NOMO-1 treated with DMSO at 0.1 percent for 48 hours (cell line): ENCODE measurements at regions not wholly inside any gene's neighbourhood (a gene's known extent, or its start where the extent isn't known, plus 50 kb on each side); places are given as distances from the start of the nearest gene placed in this dataset.

Source experiments
- DNase-seq: peaks from one replicate; lab custom pipeline; 2025; ENCODE audit not compliant: unreplicated experiment; lab: John Stamatoyannopoulos, UW

DNA sequence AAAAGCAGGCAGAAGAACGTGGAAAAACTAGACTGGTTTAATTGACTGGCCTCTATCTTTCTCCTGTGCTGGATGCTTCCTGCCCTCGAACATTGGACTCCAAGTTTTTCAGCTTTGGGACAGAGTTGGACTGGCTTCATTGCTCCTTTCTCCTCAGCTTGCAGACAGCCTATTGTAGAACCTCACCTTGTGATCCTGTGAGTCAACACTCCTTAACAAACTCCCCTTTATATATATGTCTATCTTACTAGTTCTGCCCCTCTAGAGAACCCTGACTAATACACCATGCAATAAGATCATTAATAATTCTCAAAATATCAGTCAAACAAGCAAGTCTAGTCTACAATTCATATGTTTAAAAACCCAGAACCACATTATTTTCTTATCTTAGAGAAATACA lies 662.4 kb downstream of the TBC1D4 start:
- DNase-seq = no peak

DNA sequence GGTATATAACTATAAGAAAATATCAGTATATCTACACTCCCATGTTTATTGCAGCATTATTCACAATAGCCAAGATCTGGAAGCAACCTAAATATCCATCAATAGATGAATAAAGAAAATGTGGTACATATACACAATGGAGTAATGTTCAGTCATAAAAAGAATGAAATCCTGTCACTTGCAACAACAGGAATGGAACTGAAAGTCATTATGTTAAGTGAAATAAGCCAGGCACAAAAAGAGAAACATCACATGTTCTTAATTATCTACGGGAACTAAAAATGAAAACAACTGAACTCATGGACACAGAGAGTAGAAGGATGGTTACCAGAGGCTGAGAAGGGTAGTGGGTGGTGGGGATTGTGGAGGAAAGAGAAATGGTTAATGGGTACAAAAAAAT lies 665.2 kb downstream of the TBC1D4 start:
- no peak for DNase-seq

DNA sequence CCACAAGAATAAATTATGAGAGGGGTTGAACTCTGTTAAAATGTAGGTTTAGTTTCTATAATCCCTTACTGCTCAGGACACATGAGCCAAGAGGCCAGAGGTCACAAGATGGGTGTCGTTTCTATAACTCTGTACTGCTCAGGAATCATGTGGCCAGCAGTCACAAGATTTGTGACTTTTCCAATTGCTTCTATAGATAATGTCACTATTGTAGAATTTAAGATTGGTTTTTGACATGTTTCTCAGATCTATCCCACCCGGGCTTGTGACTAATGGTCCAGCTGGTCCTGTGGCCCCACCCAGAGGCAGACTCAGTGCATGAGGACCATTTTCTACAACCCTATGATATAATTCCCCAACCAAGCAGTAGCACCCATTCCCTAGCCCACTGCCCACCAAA lies 662.0 kb upstream of the KLF12 start:
- no peak for DNase-seq

DNA sequence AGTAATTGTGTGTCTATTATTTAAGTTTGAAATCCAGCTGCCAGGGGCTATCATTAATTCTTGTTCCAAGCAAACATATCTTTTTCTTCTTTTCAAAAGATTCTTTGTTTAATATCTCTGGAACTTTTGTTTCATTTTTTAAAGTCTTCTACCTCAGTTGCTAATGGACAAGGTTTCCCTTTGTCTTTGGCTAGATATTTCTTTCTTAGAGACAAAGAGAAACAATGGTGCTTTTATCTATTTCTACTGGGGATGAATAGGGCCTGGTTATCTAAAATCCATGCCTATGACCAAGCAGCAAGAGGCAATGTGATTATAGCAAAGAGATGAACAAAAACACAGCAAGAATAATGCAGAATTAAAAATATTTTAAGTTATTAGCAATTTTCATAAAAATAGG lies 661.3 kb upstream of the KLF12 start:
- no peak for DNase-seq

DNA sequence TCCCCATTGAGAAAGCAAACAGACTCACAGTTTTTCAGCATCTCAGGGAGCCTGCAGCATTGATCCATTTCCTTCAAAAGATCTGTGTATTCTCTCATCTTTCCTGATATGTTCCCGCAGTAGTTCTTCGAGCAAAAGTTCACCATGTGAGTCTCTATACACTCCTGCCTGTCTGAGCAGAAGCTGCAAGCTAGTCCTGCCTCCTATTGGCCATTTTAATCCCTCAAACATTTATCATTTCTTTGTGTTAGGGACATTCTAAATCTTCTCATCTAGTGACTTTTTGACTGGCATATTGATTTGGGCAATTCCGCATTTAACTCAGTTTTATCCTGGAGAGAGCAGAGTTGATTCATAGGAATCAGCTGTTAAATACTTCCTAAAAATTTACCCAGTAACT lies 660.4 kb upstream of the KLF12 start:
- no peak for DNase-seq

DNA sequence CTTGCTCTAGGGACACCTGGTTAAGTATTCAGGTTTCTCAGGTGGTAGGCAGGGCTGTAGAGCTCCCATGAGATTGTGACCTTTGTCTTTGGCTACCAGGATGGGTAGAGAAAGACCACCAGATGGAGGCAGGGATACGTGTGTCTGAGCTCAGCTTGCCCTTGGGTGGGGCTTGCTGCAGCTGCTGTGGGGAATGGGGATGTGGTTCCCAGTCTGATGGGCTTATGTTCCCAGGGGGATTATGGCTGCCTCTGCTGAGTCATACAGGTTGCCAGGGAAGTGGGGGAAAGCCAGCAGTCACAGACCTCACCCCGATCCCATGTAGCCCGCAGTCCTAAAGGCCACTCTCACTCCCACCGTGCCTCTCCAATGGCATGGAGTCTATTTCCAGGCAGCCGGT lies 659.9 kb upstream of the KLF12 start:
- DNase-seq = no peak

DNA sequence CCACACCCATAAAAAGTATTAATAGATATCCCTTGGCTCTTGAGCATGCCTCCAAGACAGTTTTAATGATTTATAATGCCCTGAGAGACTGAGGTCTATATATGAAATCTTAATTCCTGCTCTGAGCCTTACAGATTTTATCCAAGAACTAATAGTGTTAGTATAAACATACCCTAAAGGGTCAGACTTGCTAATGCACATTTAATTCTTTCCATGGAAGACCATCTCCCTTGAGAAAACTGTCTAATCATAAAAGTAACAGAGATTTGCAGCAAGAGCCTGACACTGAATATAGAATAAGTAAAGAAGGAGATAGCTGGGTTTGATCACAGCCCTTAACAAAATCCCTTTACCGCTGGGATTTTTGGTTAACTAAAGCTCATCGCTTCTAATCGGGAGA lies 650.8 kb upstream of the KLF12 start:
- DNase-seq = no peak

DNA sequence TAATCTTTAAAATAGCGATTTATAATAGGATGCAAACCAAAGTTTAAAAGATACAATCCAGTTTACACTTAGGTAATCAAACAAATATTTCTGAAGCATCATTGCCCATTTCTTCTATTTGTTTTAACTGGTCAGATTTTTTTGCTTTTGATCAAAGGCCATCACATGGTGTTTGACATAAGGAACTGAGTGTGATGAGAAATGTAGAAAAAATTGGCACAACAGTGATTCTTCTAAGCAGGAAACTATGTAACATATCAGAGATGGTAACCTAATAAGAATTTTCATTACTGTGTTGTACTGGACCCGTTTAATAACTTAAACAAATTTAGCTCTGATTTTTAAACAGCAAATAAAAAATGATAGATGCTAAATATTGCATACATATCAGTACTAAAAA lies 644.7 kb upstream of the KLF12 start:
- no peak for DNase-seq

DNA sequence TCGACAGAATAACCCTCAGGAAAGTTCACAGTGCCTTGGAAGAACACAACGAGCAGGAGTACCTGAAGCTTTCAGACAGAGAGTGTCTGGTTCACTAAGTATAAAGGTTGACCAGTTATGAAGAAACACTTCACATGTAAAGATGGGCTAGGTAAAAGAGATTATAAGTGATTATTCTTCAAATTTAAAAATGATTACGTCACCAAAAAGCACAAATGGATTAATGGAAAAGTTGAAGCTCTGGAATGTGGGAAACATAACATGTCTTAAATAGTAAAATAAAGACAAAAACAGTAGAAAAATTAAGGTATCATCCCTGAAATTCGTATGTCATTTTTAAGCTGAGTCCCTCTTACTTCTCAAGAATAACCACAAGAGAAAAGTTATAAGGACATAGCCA lies 643.9 kb upstream of the KLF12 start:
- DNase-seq = no peak

DNA sequence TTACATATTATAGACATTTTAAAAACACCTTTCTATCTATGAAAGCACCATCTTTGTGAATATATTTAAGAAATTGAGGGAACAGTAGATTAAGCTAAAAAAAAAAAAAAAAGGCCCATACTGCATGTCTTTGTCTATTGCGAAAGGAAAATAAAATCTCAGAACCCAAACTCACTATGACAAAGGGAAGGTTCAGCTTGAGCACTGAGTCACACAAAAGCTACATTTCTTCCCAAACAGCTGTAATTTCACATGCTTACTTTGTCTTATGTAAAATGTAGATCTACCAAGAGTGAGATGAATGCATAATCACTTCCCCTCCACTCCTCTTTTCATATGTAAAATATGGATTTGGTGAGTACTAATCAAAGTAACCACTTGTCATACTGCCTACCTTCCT lies 640.1 kb upstream of the KLF12 start:
- DNase-seq = no peak

DNA sequence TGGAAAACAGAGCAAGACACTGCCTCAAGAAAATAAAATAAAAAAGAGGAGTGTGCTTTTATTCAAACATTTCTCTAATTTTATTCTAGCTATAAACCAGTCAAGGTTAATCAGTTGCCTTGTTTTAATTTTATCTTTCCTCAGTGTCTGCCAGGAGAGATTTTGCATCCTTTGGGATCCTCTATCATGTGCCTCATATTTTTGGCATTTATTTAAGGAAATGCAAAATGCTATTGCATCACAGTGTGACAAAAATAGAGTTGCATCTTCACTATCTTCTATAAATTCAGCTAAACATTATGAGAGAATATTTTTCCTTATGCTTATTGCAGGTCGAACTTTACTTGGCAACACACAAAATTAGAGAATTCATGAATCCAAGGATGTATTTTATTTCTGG lies 639.0 kb upstream of the KLF12 start:
- DNase-seq = no peak

DNA sequence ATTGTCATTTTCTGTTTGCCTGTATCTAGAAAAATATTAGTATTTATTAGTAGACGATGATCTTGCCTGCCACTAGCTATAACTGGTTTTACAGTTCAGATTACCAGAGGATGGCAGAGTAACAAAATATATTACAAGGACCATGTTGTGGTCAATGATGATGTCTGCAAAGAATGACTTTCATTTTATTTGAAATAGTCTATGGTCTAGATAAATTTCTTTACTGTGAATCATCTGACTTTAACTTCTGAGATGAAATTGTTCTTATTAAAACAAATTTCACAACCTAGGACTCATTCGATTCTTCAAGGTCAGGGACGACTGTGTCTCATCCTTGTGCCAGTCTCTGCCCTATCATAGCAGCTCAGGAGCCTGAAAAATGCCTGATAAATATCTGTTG lies 637.8 kb upstream of the KLF12 start:
- DNase-seq = no peak

DNA sequence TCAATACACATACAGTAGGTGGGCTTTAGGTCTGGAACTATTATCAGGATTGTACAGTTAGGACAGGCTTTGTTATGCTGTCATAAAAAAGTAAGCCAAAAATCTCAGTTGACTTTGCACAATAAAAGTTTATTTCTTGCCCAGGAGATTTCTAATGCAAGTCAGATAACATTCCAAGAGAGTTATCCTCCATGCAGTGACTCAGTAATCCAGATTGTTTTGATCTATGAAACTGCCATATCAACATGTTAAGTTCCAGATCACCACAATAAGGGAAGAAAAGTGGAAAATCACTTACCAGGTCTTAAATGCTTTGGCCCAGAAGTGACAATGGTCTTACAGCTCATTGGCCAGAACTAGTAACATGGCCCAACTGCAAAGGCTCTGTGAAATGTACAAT lies 636.2 kb upstream of the KLF12 start:
- no peak for DNase-seq

DNA sequence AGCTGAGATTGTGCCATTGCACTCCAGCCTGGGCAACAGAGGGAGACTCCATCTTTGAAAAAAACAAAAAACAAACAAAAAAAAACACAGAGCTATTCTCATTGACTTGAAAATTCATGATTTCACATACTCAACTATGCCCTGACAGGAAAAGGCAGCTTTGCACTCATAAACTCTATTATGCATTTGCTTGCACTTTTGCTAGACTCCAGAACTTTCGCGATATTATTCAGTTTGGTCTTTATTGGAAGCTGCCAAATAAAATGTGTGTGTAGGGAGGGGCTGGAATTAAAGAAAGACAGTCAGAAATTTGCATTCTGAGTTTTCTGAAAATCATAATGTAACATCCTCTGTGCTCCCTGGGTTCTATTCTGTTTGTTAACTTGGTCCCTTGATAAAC lies 635.1 kb upstream of the KLF12 start:
- DNase-seq = no peak

DNA sequence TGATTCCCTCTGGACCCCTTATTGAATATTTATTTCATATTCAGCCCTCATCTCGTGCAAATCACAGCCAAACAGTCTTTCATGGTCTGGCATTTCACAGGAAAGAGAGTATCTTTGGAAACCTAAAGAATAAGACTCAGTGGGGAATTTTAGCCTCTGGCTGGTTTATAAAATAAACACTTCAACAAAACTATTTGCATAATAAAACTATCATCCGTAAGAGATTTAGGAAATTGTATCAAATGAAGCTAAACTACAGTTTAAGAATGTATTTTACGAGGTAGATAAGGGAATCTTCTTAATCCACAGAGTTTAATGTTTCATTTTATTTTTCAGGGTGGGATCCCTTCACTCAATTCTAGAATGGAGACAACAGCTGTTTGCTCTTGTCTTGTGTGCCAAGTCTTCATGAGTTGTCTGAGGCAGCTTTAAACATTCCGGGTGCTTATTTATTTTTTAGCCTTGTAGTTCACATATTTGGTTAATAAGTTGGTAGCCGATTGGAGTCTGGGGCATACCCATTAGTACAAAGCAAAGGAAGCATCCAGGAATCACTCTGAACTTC lies 634.4 kb upstream of the KLF12 start:
- no peak for DNase-seq

DNA sequence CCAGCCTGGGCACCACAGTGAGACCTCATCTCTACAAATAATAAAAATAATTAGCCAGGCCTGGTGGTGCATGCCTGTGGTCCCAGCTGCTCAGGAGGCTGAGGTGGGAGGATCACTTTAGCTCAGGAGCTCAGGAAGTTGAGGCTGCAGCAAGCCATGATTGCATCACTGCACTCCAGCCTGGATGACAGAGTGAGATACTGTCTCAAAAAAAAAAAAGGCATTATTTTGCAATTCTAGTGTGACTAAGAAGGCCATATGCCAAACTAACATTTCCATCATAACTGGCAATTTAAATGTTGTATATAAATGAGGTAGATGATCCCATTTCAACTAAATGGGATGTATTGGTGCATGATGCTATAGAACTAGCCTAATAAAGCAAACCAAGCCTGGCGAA lies 632.8 kb upstream of the KLF12 start:
- DNase-seq = no peak

DNA sequence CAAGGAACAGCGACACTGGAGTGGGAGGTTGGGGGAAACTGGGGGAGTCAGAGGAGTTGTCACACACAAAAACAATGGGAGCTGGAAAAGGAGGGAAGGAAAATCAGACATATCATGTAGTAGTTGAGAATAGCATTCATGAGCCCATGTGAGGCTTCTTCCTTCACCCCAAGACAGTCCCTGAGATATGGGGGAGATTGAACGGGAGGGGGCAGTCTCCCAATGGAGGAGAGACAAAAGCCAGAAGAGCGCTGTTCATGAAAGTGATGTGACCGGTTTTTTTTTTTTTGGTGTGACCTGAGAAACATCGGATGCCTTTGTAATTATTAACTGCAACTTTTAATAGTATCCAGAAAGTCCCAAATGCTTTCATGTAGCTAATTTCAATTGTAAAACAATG lies 631.8 kb upstream of the KLF12 start:
- DNase-seq = no peak

DNA sequence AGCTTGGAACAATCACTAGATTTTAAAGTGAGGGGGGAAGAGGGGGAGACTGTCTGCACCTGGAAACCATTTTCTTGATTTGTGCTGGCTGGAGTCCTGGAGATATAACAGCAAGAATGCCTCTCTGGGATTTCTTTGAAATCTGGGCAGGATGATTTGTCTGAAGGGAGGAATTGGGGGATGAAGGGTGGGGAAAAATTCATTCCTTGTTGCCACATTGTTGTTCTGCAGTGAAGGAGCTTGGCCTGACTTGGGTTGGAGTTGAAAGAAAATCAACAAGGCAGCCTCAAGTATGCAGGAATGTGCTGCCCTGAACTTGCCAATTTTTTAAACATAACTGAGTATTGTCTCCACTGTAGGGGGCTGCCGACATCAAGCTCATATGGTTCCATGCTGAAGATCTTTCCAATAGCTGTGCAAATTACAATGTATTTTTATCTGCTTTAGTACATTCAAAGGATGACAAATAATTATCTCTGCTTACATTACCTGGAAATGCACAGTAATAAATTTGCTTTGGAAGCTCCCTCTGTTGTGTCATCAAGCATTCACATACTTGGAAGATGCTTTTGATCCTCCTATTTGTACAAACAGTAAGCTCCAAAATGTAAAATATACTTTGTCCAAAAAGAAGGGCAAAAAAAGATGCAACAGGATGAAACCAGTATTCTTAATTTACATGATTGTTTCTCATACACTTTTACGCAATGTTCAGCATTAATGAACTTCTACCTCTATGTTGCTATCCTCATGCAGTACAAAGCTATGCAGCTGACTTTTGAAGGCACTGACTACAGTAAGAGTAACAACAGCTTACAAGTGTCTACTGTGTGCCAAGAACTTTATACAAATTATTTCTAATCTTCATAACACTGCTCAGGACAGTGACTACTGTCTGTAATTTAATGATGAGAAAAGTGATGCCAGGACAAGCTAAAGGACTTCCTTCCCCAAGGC lies 627.9 kb upstream of the KLF12 start:
- DNase-seq = no peak

DNA sequence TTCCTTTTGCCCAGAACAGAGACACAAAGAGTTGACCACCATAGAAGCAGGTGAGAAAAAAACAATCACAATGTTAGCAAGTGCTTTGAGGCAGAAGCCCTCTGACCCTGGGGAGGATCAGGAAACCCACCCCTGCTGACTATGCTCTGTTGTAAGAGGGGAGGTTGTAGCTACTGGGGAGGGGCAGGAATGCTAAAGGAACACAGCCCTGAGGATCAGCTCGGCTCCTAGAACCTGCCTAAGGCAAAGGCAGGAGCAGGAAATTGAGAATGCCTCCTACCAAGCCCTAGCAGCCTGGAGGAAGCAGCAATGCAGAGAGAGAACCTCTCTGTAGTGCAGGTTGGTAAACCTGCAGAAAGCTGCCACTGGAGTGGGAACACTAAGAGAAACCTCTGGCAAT lies 624.0 kb upstream of the KLF12 start:
- DNase-seq = no peak

DNA sequence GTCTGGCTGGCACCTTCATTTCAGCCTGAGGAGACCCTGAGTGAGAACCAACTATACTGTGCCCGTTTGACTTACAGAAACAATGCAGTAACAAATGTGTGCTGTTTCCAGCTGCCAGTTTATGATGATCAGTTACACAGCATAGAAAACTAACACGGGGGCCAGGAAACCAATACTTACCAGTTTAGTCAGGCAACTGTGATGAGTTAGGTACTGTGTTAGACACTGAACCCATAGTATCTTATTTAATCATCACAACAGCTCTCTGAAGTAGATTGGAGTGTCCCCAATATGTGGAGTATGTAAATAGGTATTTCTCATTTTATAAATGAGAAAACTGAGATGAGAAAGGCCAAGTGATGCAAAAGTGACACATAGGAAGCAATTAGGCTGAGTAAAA lies 620.9 kb upstream of the KLF12 start:
- DNase-seq = no peak

DNA sequence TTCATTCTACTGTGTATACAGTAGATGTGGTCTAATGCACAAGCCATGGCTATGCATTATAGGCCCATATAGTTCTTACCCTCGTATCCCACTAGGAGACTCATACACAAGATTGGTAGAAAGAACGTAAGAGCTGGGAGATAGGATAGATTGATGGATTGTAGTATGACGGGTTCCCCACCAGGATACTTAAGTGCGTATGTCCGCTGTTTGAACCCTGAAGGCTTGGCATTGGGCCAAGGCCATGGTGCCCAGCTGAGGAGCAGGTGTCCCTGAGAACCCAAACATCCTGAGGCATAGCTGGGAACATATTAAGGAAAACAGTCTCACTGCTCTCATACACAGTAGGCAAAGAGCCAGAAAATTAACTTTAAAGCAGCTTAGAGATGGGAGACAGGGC lies 617.5 kb upstream of the KLF12 start:
- DNase-seq = no peak

DNA sequence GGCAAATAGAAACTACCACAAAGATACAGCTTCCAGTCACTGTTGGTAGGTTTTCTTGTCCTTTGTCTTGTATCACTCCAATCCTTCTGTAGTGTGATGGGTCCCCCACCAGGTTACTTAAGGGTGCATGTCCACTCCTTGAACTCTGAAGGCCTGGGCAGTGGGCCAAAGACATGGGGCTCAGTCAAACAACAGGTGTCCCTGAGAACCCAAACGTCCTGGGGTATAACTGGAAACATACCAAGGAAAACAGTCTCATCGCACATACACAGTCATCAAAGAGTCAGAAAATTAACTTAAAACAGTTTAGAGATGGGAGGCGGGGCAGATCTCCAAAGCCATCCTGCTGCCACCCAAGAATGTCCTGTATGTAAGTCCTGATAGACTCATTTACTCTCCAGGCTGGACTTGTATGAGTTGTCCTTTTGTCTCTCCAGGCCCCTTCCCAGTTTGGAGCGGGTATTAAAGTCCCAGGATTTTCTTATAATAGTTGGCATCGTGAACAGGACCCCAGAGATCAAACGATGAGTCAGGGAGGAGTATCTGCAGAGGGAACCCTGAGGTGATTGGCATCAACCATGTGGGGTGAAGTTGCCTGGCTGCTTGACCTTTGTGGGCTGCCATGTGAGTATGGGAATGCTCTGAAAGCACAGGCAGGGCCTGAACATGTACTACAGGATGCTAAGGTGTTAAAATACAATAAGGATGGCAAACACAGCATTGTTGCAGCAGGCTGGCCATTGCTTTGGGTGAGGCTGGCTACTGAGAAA lies 613.2 kb upstream of the KLF12 start:
- DNase-seq = no peak
